HuH-7 (cell line): ENCODE measurements at regions not wholly inside any gene's neighbourhood (a gene's known extent, or its start where the extent isn't known, plus 50 kb on each side); places are given as distances from the start of the nearest gene placed in this dataset.

ENCODE experiments used
- DNase-seq: peaks from one replicate; pipeline ENCODE4 v3.0.0; 2011; ENCODE audit warnings: low spot score

- no peak for DNase-seq
Measured at GRCh38 chr17:69719474-69720048, 305.1 kb downstream of the MAP2K6 start.

- DNase-seq: no peak
Measured at GRCh38 chr17:69722518-69722917, 308.0 kb downstream of the MAP2K6 start.

- no peak for DNase-seq
Measured at GRCh38 chr17:69723316-69723715, 308.8 kb downstream of the MAP2K6 start.

GRCh38 chr17:69723741-69724140 lies 309.2 kb downstream of the MAP2K6 start:
- DNase-seq: no peak

GRCh38 chr17:69724238-69724637 lies 309.7 kb downstream of the MAP2K6 start:
- no peak for DNase-seq

GRCh38 chr17:69725146-69725545 lies 310.6 kb downstream of the MAP2K6 start:
- DNase-seq: no peak

- no peak for DNase-seq
Measured at GRCh38 chr17:69728816-69729215, 314.3 kb downstream of the MAP2K6 start.

GRCh38 chr17:69729944-69730343 lies 315.4 kb downstream of the MAP2K6 start:
- no peak for DNase-seq

GRCh38 chr17:69732272-69732918 lies 317.9 kb downstream of the MAP2K6 start:
- no peak for DNase-seq

- no peak for DNase-seq
Measured at GRCh38 chr17:69733171-69734012, 318.9 kb downstream of the MAP2K6 start.

- no peak for DNase-seq
Measured at GRCh38 chr17:69734656-69735055, 320.2 kb downstream of the MAP2K6 start.

GRCh38 chr17:69735285-69735684 lies 320.8 kb downstream of the MAP2K6 start:
- DNase-seq: no peak

- no peak for DNase-seq
Measured at GRCh38 chr17:69743091-69743490, 328.6 kb downstream of the MAP2K6 start.

- no peak for DNase-seq
Measured at GRCh38 chr17:69744512-69745070, 330.1 kb downstream of the MAP2K6 start.

GRCh38 chr17:69749911-69750310 lies 325.1 kb upstream of the KCNJ16 start:
- no peak for DNase-seq

- no peak for DNase-seq
Measured at GRCh38 chr17:69757688-69758430, 317.2 kb upstream of the KCNJ16 start.

GRCh38 chr17:69760562-69760961 lies 314.5 kb upstream of the KCNJ16 start:
- no peak for DNase-seq

- no peak for DNase-seq
Measured at GRCh38 chr17:69761011-69761410, 314.0 kb upstream of the KCNJ16 start.

- DNase-seq: no peak
Measured at GRCh38 chr17:69761767-69762321, 313.2 kb upstream of the KCNJ16 start.

GRCh38 chr17:69762359-69762758 lies 312.7 kb upstream of the KCNJ16 start:
- no peak for DNase-seq

- no peak for DNase-seq
Measured at GRCh38 chr17:69762766-69763165, 312.3 kb upstream of the KCNJ16 start.

GRCh38 chr17:69763503-69763902 lies 311.5 kb upstream of the KCNJ16 start:
- DNase-seq: no peak
